ENCODE measurements at regions not wholly inside any gene's neighbourhood (a gene's known extent, or its start where the extent isn't known, plus 50 kb on each side); places are given as distances from the start of the nearest gene placed in this dataset.

DNA sequence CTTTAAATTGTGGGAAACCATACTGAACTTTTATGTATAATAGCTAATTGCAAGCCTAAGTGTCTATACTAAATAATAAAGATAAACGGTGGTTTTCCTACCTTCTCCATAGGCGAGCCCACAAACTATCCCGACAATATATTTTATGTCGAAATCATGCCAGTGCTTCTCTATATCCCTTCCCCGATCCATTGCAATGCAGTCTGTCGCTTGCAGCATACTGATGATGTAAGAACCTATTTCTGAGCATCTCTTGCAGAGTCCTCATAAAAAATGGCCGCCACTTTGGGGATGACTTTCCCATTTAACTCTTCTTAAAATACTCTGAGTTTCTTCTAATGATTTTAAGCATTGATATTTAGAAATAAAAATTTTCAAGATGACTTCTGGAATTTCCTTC is 58.1 kb upstream of the TLR3 start:
- no peak for DNase-seq (ENCODE audit: low read depth in 1 of 2, low spot score in 1 of 2)
- Histone ChIP-seq H3K4me3 (no peak overlapping the region), H3K9me3 (ENCODE audit: low read depth) (no peaks in the 10 kb centered on the region), H3K27me3 (no peaks in the 10 kb centered on the region), H3K27ac (no peak overlapping the region), H3K4me1 (ENCODE audit: low read depth) (no peaks in the 10 kb centered on the region), H3K36me3 (no peaks in the 10 kb centered on the region)
- TF ChIP-seq, protein P1, sequence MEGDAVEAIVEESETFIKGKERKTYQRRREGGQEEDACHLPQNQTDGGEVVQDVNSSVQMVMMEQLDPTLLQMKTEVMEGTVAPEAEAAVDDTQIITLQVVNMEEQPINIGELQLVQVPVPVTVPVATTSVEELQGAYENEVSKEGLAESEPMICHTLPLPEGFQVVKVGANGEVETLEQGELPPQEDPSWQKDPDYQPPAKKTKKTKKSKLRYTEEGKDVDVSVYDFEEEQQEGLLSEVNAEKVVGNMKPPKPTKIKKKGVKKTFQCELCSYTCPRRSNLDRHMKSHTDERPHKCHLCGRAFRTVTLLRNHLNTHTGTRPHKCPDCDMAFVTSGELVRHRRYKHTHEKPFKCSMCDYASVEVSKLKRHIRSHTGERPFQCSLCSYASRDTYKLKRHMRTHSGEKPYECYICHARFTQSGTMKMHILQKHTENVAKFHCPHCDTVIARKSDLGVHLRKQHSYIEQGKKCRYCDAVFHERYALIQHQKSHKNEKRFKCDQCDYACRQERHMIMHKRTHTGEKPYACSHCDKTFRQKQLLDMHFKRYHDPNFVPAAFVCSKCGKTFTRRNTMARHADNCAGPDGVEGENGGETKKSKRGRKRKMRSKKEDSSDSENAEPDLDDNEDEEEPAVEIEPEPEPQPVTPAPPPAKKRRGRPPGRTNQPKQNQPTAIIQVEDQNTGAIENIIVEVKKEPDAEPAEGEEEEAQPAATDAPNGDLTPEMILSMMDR (IDR thresholded peaks at IDR 0.05; ENCODE audit: low read depth, low read length), result no peak

DNA sequence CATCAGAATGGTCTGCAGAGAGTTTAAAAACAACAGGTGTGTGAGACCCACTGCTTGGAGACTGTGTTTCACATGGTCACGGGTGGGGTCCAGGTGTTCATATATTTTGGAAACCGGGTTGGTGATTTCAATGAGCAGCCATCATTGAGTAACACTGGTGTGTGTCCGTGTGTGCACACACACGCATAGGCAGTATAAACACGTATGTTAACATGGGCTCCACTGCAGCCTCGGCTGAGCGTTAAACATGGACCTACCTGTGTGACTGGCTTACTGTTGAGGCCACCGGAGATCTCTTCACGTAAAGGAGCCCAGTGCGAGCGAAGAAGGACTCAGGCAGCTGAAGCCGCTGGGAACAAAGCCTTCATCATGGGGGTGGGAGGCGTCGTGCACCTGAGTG is 56.9 kb upstream of the TLR3 start:
- Histone ChIP-seq H3K9me3 (ENCODE audit: low read depth) (no peaks in the 10 kb centered on the region), H3K27me3 (no peaks in the 10 kb centered on the region), H3K36me3 (no peaks in the 10 kb centered on the region), H3K4me1 (ENCODE audit: low read depth) (no peaks in the 10 kb centered on the region), H3K27ac (no peak overlapping the region), H3K4me3 (no peak overlapping the region)
- TF ChIP-seq, protein P1 (IDR thresholded peaks at IDR 0.05; ENCODE audit: low read depth, low read length), result no peak
- no peak for DNase-seq (ENCODE audit: low read depth in 1 of 2, low spot score in 1 of 2)

DNA sequence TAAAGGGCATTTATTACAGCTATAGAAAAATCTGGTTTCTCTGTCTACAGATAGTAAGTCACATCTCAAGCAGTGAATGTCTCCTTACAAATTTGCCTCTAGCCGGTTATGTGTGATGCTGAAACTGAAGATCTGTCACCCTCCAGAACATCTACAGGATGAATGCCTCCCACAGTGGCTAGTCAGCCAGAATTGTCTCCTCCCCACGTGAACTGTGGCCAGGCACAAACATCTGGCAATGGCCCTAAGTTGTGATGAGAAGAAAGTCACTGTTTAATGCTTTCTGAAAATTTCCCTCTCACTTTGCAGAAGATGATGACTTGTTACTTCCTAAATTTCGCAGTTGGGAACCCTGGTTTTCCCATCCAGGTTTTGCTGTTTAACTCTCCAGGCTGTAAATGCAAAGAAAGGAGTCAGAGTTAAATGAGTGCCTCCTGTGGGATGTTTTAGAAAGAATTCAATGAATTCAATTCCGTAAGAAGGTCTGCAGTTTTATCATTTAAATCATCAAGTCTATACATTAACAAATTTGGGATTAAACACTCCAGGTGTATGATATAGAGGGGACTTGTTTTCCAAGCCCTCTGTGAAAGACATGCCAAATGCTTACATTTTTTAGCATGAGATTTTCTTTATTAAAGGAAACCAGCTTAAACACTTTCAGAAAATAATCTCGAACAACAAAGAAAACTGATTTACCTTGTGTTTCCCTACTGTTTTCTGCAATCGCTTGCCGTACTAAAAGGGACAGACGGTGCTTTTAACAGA is 55.4 kb upstream of the TLR3 start:
- TF ChIP-seq, protein P1 (IDR thresholded peaks at IDR 0.05; ENCODE audit: low read depth, low read length), result no peak
- H3K4me1 ChIP-seq (ENCODE audit: low read depth), result no peaks in the 10 kb centered on the region
- no peak overlapping the region for H3K4me3 ChIP-seq
- H3K9me3 ChIP-seq (ENCODE audit: low read depth), result no peaks in the 10 kb centered on the region
- H3K27ac ChIP-seq, result no peak overlapping the region
- DNase-seq (ENCODE audit: low read depth in 1 of 2, low spot score in 1 of 2), result no peak
- H3K27me3 ChIP-seq, result no peaks in the 10 kb centered on the region
- H3K36me3 ChIP-seq, result no peaks in the 10 kb centered on the region

DNA sequence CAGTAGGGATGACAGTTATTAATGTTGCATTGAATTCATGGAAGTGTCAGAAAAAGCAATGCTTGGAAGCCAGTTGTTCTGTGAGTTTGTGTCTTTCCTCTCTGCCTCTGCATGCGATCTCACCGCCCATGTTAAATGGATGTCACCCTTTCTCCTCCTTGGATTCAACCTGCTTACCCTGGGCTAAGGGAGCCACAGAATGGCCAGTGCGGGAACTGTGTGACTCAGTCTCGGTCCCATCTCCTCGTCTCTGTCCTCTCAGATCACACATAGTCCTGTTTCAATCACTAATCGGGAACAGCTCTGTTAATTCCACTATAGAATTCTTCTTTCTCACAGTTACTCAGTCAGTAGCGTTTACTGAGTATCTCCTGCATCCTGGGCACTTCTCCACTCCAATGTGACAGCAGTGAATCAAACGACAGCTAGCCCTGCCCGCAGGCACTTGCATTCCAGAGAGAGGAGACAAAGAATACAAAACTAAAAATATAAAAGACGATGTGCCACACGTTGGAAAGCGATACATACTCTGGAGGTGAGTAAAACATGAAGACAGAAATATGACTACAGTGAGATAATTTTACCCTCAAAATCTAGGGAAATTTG is 53.6 kb upstream of the TLR3 start:
- no peak overlapping the region for H3K4me3 ChIP-seq
- no peaks in the 10 kb centered on the region for H3K9me3 ChIP-seq (ENCODE audit: low read depth)
- no peaks in the 10 kb centered on the region for H3K36me3 ChIP-seq
- DNase-seq (ENCODE audit: low read depth in 1 of 2, low spot score in 1 of 2), result no peak
- H3K27ac ChIP-seq, result no peak overlapping the region
- H3K27me3 ChIP-seq, result no peaks in the 10 kb centered on the region
- TF ChIP-seq, protein P1 (IDR thresholded peaks at IDR 0.05; ENCODE audit: low read depth, low read length), result no peak
- H3K4me1 ChIP-seq (ENCODE audit: low read depth), result no peaks in the 10 kb centered on the region

DNA sequence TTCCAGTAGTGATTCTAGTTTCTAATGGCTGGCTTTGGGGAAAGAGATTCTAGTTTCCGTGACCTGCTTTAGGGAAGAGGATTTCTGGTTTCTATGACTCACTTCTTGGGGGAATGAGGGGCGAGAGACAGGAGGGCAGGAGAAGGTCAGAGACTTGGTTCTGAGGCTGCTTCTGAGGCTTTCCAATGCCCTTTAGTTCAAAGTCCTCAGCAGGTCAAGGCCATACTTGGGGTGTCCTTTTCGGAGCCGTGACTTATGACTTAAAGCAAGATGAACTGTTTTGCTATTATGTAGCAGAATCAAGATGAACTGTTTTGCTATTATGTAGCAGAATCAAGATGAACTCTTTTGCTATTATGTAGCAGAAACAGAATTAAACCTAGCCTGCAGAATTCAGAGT is 52.2 kb upstream of the TLR3 start:
- Histone ChIP-seq H3K27me3 (no peaks in the 10 kb centered on the region), H3K36me3 (no peaks in the 10 kb centered on the region), H3K4me3 (no peak overlapping the region), H3K9me3 (ENCODE audit: low read depth) (no peaks in the 10 kb centered on the region), H3K4me1 (ENCODE audit: low read depth) (peaks cover 8% of the 10 kb centered on the region), H3K27ac (no peak overlapping the region)
- DNase-seq (ENCODE audit: low read depth in 1 of 2, low spot score in 1 of 2), result no peak
- TF ChIP-seq, protein P1 (IDR thresholded peaks at IDR 0.05; ENCODE audit: low read depth, low read length), result no peak
